LNCaP clone FGC (cell line): ENCODE measurements at regions not wholly inside any gene's neighbourhood (a gene's known extent, or its start where the extent isn't known, plus 50 kb on each side); places are given as distances from the start of the nearest gene placed in this dataset.

Source experiments
- DNase-seq: peaks from one replicate; pipeline ENCODE4 v3.0.0-alpha.2; 2011; ENCODE audit warnings: low read depth
- H3K4me3 ChIP-seq: 2 replicates; pipeline ENCODE4 v1.5.1; 2011; ENCODE audit warnings: mild to moderate bottlenecking, low read depth, low read length, control low read depth
- TF ChIP-seq, protein P1 (sequence below): IDR thresholded peaks from 2 replicates; pipeline ENCODE4 v1.5.1; 2012; ENCODE audit warnings: mild to moderate bottlenecking; ENCODE audit not compliant: control insufficient read depth, insufficient read depth; ENCODE audit errors: extremely low read depth

GRCh38 chr6:40181367-40181766, 247.1 kb upstream of the MOCS1 start:
- H3K4me3 ChIP-seq, result no peak overlapping the region
- DNase-seq, result no peak
- TF ChIP-seq, protein P1, sequence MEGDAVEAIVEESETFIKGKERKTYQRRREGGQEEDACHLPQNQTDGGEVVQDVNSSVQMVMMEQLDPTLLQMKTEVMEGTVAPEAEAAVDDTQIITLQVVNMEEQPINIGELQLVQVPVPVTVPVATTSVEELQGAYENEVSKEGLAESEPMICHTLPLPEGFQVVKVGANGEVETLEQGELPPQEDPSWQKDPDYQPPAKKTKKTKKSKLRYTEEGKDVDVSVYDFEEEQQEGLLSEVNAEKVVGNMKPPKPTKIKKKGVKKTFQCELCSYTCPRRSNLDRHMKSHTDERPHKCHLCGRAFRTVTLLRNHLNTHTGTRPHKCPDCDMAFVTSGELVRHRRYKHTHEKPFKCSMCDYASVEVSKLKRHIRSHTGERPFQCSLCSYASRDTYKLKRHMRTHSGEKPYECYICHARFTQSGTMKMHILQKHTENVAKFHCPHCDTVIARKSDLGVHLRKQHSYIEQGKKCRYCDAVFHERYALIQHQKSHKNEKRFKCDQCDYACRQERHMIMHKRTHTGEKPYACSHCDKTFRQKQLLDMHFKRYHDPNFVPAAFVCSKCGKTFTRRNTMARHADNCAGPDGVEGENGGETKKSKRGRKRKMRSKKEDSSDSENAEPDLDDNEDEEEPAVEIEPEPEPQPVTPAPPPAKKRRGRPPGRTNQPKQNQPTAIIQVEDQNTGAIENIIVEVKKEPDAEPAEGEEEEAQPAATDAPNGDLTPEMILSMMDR, result no peak

- TF ChIP-seq, protein P1, result no peak
- H3K4me3 ChIP-seq, result no peak overlapping the region
- no peak for DNase-seq
Measured at GRCh38 chr6:40180271-40180670, 246.0 kb upstream of the MOCS1 start.

DNA sequence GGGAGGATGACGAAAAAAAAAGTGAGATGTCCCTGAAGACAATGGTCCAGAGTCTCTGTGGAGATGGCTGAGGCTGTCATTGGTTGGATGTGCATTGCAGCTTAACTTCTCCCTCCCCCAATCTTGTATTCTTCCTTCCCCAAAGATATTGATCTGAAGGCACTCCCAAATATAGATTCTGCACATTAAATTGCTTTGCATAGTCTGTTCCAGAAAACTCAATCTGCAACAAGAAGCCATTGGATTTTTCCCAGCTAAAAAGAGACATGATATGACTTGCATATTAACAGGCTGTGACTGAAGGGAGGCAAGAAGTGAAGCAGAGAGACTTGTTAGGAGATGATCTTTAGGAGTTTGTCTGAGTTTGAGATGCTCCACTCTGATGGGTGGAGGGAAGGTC, 245.2 kb upstream of the MOCS1 start:
- no peak for DNase-seq
- TF ChIP-seq, protein P1, result no peak
- no peak overlapping the region for H3K4me3 ChIP-seq

- no peak for DNase-seq
- TF ChIP-seq, protein P1, result no peak
- H3K4me3 ChIP-seq, result no peak overlapping the region
Measured at GRCh38 chr6:40177598-40177997, 243.3 kb upstream of the MOCS1 start.

GRCh38 chr6:40176152-40176551, 241.9 kb upstream of the MOCS1 start:
- DNase-seq, result no peak
- no peak overlapping the region for H3K4me3 ChIP-seq
- TF ChIP-seq, protein P1, result no peak

DNA sequence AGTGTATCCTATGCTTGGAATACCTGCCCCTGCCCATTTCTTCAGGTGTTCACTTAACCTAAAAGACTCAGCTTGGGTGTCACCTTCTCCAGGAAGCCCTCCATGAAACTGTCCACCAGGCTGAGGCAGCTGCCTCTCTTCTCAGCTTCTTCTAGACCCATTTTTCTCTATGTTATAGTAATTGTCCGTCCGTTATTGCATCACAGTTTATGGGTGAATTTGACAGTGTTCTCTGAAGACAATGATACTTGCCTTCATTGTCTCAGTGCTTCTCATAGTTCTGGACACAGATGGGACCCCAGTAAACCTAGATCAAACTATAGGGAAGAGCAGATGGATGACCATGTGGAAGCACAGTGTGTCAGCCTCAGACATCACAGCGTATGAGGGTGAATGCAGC, 238.0 kb upstream of the MOCS1 start:
- DNase-seq, result no peak
- TF ChIP-seq, protein P1, result no peak
- no peak overlapping the region for H3K4me3 ChIP-seq

DNA sequence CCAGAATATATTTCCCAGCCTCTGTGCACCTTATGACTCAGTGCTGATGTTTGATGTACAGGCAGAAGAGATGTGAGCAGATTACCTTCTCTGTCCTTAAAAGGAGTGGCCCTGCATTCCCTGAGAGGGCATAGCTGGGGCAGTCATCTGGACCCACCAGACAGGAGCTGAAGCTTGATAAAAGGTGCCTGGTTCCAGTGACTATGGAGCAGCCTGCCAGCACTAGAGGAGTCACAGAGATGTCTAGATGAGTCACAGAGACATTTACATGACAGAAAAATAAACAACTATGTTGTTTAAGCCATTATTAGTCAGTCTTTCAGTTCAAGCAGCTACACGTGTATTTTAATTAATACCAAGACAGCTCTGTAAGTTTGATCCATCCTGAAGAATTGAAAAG, 237.1 kb upstream of the MOCS1 start:
- TF ChIP-seq, protein P1, result no peak
- no peak for DNase-seq
- H3K4me3 ChIP-seq, result no peak overlapping the region
